ENCODE measurements at regions not wholly inside any gene's neighbourhood (a gene's known extent, or its start where the extent isn't known, plus 50 kb on each side); places are given as distances from the start of the nearest gene placed in this dataset.

- Histone ChIP-seq H4K20me1 (ENCODE audit: insufficient read depth) (no peaks in the 10 kb centered on the region), H3K27ac (ENCODE audit: low read depth, low read length) (no peak overlapping the region), H3K9me3 (ENCODE audit: control insufficient read depth in 1 of 2, insufficient read depth in 1 of 2, low read depth in 1 of 2, low read length in 2 of 2) (no peaks in the 10 kb centered on the region), H3K9me2 (ENCODE audit: insufficient read depth) (no peaks in the 10 kb centered on the region), H2AFZ (ENCODE audit: low read depth, low read length, poor library complexity, severe bottlenecking) (no peak overlapping the region), H3K4me3 (replicated peaks in 1 of 2; ENCODE audit: low read depth in 1 of 2, low read length in 2 of 2) (no peak overlapping the region), H3K4me2 (ENCODE audit: low read length) (no peak overlapping the region), H3K9ac (ENCODE audit: low read length) (no peak overlapping the region), H3K4me1 (ENCODE audit: control insufficient read depth in 1 of 2, insufficient read depth in 2 of 2, low read length in 2 of 2) (no peaks in the 10 kb centered on the region), H3K27me3 (ENCODE audit: insufficient read depth, low read length) (no peaks in the 10 kb centered on the region), H3K36me3 (ENCODE audit: control insufficient read depth in 1 of 2, insufficient read depth in 2 of 2, low read length in 2 of 2) (no peaks in the 10 kb centered on the region), H3K79me2 (ENCODE audit: insufficient read depth, low read length) (no peaks in the 10 kb centered on the region)
- CTCF ChIA-PET = no interaction called here
- intact Hi-C loops (cut with micrococcal nuclease) = no loop called here
- BruUV-seq (replicated peaks) = no TSS peak
- DNase-seq (ENCODE audit: low read depth, low spot score) = no peak
- POLR2A ChIA-PET = no interaction called here
- ATAC-seq = no peak
- RAD21 ChIA-PET (ENCODE audit: low non-redundant PET in 1 of 2, low total read pairs in 2 of 2, uncharacterized antibody in 2 of 2, unreplicated experiment in 2 of 2) = no interaction called here
- TF ChIP-seq SP1 (IDR thresholded peaks at IDR 0.05; ENCODE audit: low read depth) (no peak), CBX3 (IDR thresholded peaks at IDR 0.05; ENCODE audit: low read depth) (no peak), TCF7L2 (IDR thresholded peaks at IDR 0.05; ENCODE audit: borderline replicate concordance, extremely low read depth, insufficient read depth, insufficient read length) (no peak), MAX (IDR thresholded peaks at IDR 0.05) (no peak), SIN3A (IDR thresholded peaks at IDR 0.05; ENCODE audit: low read depth) (no peak), EZH2phosphoT487 (IDR thresholded peaks at IDR 0.05; ENCODE audit: borderline replicate concordance) (no peak), YY1 (IDR thresholded peaks at IDR 0.05; ENCODE audit: extremely low read depth, insufficient replicate concordance, low read depth, low read length) (no peak), CTCF (IDR thresholded peaks at IDR 0.05 in 2 of 3, conservative IDR thresholded peaks at IDR 0.05 in 1 of 3; ENCODE audit: borderline replicate concordance in 1 of 3, insufficient read depth in 1 of 3, low read depth in 2 of 3, low read length in 2 of 3) (no peak), SRF (IDR thresholded peaks at IDR 0.05; ENCODE audit: low read depth) (no peak), REST (IDR thresholded peaks at IDR 0.05; ENCODE audit: low read depth) (no peak), ELF1 (IDR thresholded peaks at IDR 0.05; ENCODE audit: borderline replicate concordance, low read depth) (no peak), EZH2 (IDR thresholded peaks at IDR 0.05) (no peak), JUND (IDR thresholded peaks at IDR 0.05) (no peak), POLR2AphosphoS5 (IDR thresholded peaks at IDR 0.05; ENCODE audit: low read depth, low read length) (no peak), RAD21 (IDR thresholded peaks at IDR 0.05; ENCODE audit: low read depth) (no peak), ZFX (IDR thresholded peaks at IDR 0.05) (no peak), ATF3 (IDR thresholded peaks at IDR 0.05) (no peak)
Measured at GRCh38 chr2:67510745-67511144, 113.6 kb downstream of the ETAA1 start.

Measured in HCT116 (cell line).